ENCODE measurements at regions not wholly inside any gene's neighbourhood (a gene's known extent, or its start where the extent isn't known, plus 50 kb on each side); places are given as distances from the start of the nearest gene placed in this dataset.

DNA sequence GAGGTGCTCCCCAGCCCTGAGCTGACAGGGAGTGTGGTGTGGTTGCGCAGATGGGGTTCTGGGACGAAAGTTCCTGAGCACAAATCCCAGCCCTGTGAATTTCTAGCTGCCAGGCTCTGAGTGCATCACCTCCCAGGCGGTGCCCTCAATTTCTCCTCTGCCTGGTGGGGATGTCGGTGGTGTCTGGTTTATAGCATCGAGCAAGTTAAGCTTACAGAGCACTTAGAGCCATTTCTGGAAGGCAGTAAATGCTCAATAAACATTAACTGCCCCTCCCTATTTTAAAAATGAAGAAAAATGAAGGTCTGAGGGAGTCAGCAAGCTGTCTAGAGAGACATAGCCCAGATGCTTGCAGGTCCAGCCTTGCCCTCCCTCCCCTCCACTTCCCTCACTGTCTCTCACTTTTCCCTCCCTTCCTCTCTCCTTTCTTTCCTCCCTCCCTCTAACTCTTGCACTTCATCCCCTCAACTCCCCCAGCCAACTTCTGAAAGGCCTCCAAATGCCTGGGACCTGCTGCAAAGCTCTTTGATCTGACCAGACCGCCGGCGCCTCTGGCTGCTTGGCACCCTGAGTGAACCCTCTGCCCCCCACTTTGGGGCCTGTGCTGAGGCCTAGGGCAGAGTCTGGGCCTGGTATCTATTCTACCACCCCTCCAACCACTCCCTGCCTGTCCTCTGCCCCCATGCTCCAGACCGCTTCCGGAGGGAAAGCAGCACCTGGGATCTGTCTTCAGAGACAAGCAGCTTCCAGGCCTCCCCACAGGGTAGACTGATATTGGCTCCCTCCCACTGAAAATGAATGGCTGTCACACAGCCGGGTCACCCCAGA, 438.3 kb downstream of the RPS24 start:
- H3K9me3 ChIP-seq (ENCODE audit: low read length), result no peaks in the 10 kb centered on the region
- TF ChIP-seq EZH2 (IDR thresholded peaks at IDR 0.05; ENCODE audit: low read length, unreplicated experiment) (no peak), EZH2phosphoT487 (IDR thresholded peaks at IDR 0.05; ENCODE audit: borderline replicate concordance, low read length) (no peak), CTCF (conservative IDR thresholded peaks at IDR 0.05; ENCODE audit: low read depth, low read length) (no peak)
- no peak overlapping the region for H3K27ac ChIP-seq (ENCODE audit: low read length)
- intact Hi-C loops (cut with micrococcal nuclease), result no loop called here
- no peaks in the 10 kb centered on the region for H3K79me2 ChIP-seq (ENCODE audit: low read length)
- ChIA-PET POLR2A (ENCODE audit: unreplicated experiment) (no interaction called here), CTCF (no interaction called here)
- H2AFZ ChIP-seq (ENCODE audit: low read length), result no peak overlapping the region
- no peak overlapping the region for H3K4me3 ChIP-seq (ENCODE audit: low read length)
- H3K27me3 ChIP-seq (ENCODE audit: low read length), result peaks cover 11% of the 10 kb centered on the region; the same call in 1 of the 2 replicates
- H3K4me2 ChIP-seq (ENCODE audit: low read length), result no peak overlapping the region
- no peaks in the 10 kb centered on the region for H3K9me2 ChIP-seq (replicated peaks; ENCODE audit: low read length)
- H3K4me1 ChIP-seq (ENCODE audit: insufficient read depth, low read length), result peaks cover 20% of the 10 kb centered on the region
- DNase-seq, result no peak
- BruUV-seq (replicated peaks), result no TSS peak
- no peak for ATAC-seq
- H3F3A ChIP-seq (ENCODE audit: low read length, unreplicated experiment), result peaks cover 3% of the 10 kb centered on the region
- no peak overlapping the region for H3K9ac ChIP-seq (ENCODE audit: low read length)
- H4K20me1 ChIP-seq (ENCODE audit: low read length), result no peaks in the 10 kb centered on the region
- H3K36me3 ChIP-seq (ENCODE audit: low read depth, low read length), result no peaks in the 10 kb centered on the region

- TF ChIP-seq EZH2phosphoT487 (IDR thresholded peaks at IDR 0.05; ENCODE audit: borderline replicate concordance, low read length) (no peak), EZH2 (IDR thresholded peaks at IDR 0.05; ENCODE audit: low read length, unreplicated experiment) (no peak), CTCF (conservative IDR thresholded peaks at IDR 0.05; ENCODE audit: low read depth, low read length) (no peak)
- Histone ChIP-seq H4K20me1 (ENCODE audit: low read length) (no peaks in the 10 kb centered on the region), H3K27me3 (ENCODE audit: low read length) (peaks cover 16% of the 10 kb centered on the region), H3F3A (ENCODE audit: low read length, unreplicated experiment) (peaks cover 3% of the 10 kb centered on the region), H3K79me2 (ENCODE audit: low read length) (no peaks in the 10 kb centered on the region), H3K36me3 (ENCODE audit: low read depth, low read length) (no peaks in the 10 kb centered on the region), H3K4me1 (ENCODE audit: insufficient read depth, low read length) (peaks cover 20% of the 10 kb centered on the region), H3K9me3 (ENCODE audit: low read length) (no peaks in the 10 kb centered on the region), H3K9me2 (replicated peaks; ENCODE audit: low read length) (no peaks in the 10 kb centered on the region), H3K27ac (ENCODE audit: low read length) (no peak overlapping the region), H2AFZ (ENCODE audit: low read length) (no peak overlapping the region), H3K4me2 (ENCODE audit: low read length) (no peak overlapping the region), H3K4me3 (ENCODE audit: low read length) (no peak overlapping the region), H3K9ac (ENCODE audit: low read length) (no peak overlapping the region)
- ATAC-seq (no peak), DNase-seq (no peak)
- no TSS peak for BruUV-seq (replicated peaks)
- CTCF ChIA-PET, result no interaction called here
- POLR2A ChIA-PET (ENCODE audit: unreplicated experiment), result no interaction called here
- intact Hi-C loops (cut with micrococcal nuclease), result no loop called here
Observed at GRCh38 chr10:78472551-78472890, 438.9 kb downstream of the RPS24 start.

GRCh38 chr10:78473006-78473405, 439.3 kb downstream of the RPS24 start:
- no peak for TF ChIP-seq CTCF (conservative IDR thresholded peaks at IDR 0.05; ENCODE audit: low read depth, low read length)
- TF ChIP-seq EZH2 (IDR thresholded peaks at IDR 0.05; ENCODE audit: low read length, unreplicated experiment), result no peak
- DNase-seq (no peak), ATAC-seq (no peak)
- Histone ChIP-seq H3K27ac (ENCODE audit: low read length) (no peak overlapping the region), H2AFZ (ENCODE audit: low read length) (no peak overlapping the region), H3K9ac (ENCODE audit: low read length) (no peak overlapping the region), H3K4me3 (ENCODE audit: low read length) (no peak overlapping the region), H3K79me2 (ENCODE audit: low read length) (no peaks in the 10 kb centered on the region), H3K27me3 (ENCODE audit: low read length) (peaks cover 20% of the 10 kb centered on the region), H3K36me3 (ENCODE audit: low read depth, low read length) (no peaks in the 10 kb centered on the region), H4K20me1 (ENCODE audit: low read length) (no peaks in the 10 kb centered on the region), H3F3A (ENCODE audit: low read length, unreplicated experiment) (peaks cover 3% of the 10 kb centered on the region), H3K4me1 (ENCODE audit: insufficient read depth, low read length) (peaks cover 20% of the 10 kb centered on the region), H3K9me2 (replicated peaks; ENCODE audit: low read length) (no peaks in the 10 kb centered on the region), H3K4me2 (ENCODE audit: low read length) (no peak overlapping the region), H3K9me3 (ENCODE audit: low read length) (no peaks in the 10 kb centered on the region)
- ChIA-PET POLR2A (ENCODE audit: unreplicated experiment) (no interaction called here), CTCF (no interaction called here)
- no TSS peak for BruUV-seq (replicated peaks)
- intact Hi-C loops (cut with micrococcal nuclease), result no loop called here

All from PC-3 (cell line).